GM19395 (cell line): ENCODE measurements at regions not wholly inside any gene's neighbourhood (a gene's known extent, or its start where the extent isn't known, plus 50 kb on each side); places are given as distances from the start of the nearest gene placed in this dataset.

Experiments used
- ATAC-seq: cut with Tn5 transposase; IDR thresholded peaks from one replicate; pipeline ENCODE4 v1.9.1; 2021; ENCODE audit warnings: mild to moderate bottlenecking, moderate library complexity; ENCODE audit not compliant: unreplicated experiment

DNA sequence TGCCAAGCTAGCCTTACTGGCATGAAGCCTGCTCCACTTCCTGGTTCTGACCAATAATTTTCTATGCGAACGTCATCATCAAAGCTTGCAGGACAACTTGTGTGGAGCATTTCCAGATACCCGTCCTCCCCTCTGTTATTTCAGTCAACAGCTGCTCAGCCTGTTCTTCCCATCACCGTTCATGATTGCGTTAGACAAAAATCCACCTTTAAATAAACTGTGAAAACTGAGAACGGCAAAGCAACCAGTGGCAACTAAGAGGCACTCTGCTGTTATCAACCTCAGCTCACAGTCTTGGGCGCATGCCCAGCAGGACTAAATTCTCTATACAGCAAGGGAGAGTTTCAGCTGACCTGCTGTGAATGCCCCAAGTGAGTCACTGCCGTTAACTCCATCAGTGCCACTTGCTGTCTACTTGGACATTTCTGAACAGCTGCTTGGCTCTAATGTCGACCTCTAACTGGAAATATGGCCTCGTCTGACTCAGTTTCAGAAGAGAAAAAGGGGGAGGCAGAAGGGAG lies 207.4 kb upstream of the RUNX1 start:
- no peak for ATAC-seq

DNA sequence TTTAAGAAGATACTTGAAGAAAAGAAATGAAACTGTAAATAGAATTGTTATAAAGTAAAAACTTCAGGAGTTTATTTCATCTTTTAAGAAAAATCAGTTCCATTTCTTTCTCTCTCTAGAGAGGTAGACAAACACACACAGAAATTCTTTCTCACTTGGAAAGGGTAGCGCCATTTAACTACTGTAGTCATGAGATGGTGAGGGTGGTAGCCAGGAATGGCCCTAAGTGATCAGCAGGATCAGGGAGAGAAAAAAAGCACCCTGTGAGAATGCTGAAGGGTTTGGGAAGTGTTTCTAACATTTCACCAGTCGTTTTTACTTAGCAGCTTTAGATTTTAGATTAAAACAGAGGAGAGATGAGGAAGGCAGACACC lies 205.7 kb upstream of the RUNX1 start:
- no peak for ATAC-seq

DNA sequence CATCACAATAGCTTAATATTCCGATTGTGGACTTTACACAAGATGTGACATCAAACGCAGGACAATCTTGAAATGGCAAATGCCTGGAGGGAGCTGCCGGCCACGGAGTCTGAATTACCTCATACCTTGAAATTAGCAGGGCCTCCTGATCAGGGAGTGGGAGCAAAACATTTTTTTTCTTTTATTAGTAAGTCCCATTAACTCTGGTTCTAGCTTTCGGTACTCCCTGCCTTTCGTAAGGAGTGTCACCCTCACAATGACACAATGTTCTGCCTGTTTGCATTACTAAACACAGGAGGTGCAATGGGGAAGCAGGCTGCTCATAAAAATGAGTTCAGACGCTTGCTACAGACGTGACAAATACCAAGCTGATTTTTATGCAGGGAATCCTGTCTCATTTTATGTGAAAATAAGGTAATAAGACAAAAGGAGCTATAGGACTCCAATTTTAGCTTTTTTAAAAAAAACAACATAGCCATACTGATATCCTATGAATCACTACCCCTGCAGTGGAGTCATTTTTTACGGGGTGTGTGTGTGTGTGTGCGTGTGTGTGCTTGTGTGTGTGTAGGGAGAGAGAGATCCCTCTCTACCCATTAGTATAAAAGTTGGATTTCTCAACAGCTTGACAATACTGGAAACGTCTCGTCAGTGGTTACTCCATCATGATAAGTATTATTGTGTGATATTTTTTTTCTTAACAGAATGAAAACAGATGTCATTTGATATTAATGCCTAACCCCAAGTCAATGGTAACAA lies 205.1 kb upstream of the RUNX1 start:
- no peak for ATAC-seq

DNA sequence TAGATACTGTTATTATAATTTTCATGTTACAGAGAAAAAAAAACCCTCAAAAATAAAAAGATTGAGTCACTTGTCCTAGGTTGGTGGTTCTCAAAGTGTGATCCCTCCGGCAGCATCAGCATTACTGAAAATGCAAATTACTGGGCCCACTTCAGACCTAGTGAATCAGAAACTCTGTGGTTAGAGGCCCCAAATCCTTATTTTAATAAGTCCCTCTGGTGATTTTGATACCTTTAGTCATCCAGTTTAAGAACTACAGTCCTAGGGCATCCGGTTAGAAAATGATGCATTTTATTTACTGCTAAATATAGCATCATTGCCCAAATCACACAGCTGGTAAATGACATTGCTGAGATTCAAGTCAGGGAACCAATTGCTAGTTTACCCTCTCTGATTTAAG lies 203.7 kb upstream of the RUNX1 start:
- ATAC-seq: no peak

DNA sequence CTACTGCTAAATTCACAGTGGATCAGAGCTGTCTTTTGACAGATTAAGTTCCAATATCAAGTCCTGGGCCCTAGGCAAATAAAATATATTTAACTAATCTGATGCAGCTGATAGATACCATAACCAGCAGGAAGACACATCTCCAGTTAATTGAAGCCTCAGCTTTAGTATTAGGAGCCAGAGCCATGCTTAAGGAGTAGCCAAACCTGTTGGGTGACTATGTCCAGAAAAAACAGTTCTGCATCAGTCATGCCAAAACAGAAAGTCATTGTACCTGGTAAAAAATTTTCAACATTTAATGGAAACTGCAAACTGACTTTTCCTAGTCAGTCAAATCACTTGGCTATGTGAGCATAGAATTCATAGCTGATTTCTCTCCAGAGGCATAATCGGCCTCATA lies 200.5 kb upstream of the RUNX1 start:
- no peak for ATAC-seq

DNA sequence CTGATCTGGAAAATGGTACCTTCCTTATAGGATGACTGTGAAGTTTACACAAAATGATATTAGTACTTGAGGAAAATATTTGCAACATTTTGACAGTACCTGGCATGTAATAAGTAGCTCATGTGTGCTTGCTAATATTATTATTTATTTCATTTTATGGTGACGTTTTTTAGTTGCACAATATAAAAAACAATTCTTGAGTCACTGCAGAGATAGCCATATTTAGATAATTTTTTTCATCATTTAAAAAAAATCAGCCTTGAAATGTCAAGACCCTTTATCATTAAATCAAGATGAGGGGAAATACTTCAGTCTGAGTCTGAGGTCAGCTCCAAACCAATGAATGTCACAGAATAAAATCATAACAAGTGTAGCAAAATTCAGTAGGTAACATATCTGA lies 196.8 kb upstream of the RUNX1 start:
- no peak for ATAC-seq

DNA sequence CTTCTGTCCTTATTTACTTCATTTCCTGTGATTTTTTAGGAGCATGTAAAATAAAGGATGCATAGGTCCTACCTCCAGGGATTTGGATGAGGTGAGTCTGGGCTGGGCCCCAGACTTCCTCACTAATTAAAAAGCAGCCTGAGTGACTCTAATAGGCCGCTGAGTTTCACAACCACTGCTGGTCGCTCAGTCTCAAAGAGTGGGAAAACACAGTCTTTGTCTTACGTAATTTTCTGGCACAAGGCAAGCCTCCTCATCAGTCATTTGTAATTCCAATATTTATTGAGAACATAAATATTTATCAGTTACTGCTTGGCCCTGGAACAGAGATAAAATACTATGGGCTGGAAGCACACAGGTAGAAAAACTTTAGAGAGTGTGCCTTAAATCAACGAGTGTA lies 195.4 kb upstream of the RUNX1 start:
- no peak for ATAC-seq

DNA sequence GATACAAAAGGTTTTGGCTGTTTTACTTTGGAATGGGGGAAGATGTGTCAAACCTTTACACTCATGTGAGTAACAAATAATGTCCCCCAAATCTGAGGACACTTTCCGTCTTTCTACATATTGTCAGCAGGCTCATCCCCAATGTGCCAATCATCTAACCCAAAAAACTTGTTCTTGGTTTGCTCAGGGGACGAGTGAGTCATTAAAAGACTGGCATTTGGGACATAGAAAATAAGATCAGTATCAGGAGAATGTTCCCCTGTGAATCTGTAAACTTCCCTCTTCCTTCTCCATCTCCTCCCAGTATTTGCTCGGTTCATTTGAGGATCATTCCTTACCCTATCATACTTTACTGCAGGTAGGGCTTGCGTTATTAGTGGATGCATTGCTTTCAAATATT lies 194.1 kb upstream of the RUNX1 start:
- no peak for ATAC-seq

DNA sequence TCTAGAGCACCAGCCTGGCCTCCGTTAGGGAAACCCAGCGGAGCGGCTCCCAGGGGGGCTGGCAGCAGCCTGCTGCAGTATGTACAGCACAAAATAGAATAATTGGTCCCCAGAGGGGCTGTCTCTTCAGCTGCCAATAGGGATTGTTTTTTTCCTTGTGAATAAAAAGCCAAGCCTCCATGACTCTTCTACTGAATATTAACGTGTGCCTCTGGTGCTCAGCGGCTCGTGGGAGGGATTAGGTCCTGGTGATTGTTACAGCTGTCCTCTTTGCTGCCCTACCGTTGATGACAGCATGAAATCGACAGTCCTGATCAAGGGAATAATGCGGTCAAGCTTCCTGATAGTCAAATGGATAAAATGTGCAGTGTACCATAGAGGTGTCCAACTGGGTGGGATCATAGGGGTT lies 190.7 kb upstream of the RUNX1 start:
- no peak for ATAC-seq

DNA sequence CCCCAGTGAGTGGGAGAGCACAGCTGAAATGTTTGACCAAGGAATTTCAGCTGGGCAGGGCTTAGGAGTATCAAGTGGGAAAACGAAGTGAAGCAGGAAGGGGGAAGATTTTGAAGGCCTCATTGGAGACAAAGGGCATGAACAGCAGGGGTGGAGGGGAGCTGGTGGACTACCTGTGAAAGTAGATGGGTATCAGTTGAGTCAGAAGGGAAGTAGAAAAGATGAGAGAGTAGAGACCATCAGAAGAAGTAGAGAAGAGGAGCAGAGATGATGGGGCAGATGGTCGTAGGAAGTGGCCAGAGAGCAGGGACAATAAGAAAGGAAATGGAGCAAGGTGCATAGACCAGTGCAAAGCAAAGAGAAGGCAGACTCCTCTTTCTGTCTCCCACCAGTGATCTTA lies 189.0 kb upstream of the RUNX1 start:
- no peak for ATAC-seq

DNA sequence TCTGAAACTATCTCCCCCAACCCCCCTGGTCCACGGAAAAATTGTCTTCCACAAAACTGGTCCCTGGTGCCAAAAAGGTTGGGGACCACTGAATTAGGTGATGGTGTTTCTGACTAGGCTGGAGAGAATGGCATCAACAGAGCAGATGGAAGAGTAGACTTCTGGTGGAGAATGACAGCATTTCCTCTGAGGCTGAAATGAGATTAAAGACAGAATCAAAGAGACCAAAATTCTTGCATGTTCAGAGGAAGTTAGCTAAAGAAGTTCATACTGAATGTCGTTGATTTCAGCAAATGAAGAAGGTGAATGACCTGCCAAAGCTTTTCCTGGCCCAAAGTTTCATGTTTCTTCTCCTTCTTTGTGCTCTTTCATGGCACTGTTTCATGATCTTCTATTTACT lies 188.2 kb upstream of the RUNX1 start:
- no peak for ATAC-seq

DNA sequence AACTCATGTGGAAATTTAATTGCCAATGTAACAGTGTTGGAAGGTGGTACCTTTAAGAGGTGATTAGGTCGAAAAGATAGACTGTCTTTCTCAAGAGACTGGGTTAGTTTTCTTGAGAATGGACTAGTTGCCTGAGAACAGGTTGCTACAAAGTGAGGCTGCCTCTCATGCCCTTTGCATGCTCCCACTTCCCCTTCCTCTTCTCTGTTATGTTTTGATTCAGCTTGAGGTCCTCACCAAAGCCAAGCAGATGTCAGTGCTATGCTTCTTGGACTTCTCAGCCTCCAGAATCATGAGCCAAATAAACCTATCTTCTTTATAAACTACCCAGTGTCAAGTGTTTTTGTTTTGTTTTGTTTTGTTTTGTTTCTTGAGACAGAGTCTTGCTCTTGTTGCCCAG lies 187.0 kb upstream of the RUNX1 start:
- ATAC-seq: no peak

DNA sequence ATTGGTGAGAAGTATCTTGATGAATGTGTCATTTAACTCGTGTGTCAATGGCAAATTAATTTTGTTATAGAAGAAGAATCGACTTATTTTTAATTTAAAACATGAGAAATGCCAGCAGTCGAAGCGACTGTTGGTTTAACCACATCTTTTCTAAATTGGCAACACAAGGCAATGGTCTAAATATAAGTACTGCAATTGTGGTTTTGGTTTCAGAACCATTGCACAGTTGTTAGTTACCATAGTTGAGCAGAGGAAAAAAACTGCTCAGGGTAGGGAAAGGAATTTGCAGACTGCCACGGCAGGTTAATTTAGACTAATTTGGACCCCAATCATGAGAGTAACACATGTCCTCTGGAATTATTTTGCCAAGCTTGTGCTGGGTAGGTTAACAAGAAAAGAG lies 185.6 kb upstream of the RUNX1 start:
- peak; percentile 62 for ATAC-seq

DNA sequence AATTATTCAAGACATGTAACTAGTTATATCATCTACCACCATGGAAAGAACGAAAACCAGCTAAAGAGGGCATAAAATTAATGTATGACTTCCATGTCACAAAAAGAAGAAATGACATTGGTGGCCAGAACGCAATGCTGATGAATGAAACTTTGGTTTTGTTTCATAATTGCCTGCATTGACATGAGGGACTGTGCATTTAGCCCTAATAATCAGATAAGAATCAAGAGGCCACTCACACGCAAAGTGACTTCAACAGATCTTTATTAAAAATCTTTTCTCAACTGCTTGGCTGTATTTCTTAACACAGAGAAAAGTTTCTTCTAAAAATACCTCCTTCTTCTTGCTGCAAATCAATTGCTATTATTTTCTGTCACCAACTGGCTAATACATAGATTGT lies 184.7 kb upstream of the RUNX1 start:
- ATAC-seq: no peak

DNA sequence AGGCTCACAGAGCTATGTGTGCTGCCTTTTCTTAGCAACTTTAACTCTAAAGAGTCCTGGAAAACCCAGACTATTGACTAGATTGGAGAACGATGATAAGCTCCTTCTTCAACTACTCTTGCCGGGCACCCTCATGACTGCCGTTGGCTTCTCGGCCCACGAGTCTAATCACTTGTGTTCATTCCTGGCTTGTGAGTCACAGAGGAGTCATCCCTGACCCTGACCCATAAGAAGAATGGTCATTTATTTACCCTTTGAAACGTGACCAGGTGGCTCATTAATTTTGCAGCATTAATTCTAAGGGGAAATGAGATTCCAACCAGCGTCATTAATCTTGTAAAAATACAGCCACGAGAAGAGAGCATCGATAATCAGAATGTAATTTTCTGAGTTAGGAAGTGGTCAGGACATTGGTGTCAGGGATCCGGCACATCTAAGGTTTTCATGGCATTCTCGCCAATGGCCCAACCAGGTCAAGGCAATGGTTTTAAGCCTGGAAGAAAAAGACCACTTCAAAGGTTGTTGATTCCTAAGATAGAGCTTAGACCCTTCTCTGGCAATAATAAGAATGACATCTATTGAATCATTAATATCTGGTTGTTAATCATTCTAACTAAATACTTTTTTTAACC lies 183.6 kb upstream of the RUNX1 start:
- no peak for ATAC-seq

DNA sequence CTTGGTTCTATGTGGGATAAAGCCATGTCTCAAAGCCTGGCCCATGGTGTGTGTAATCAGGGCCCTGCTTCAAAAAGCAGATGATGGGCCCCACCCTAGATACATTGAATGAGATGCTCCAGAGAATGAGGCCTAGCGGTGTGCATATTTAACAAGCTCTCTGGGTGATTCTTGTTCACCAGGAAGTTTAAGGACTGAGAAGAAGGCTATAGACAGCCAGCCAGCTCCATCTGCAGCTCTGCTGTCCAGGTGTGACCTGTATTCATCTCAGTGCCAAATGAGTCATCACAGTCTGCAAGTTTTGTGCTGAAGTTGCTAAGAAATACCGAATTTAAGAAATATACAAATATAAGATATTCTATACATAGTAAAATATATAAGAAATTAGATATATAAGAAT lies 182.0 kb upstream of the RUNX1 start:
- ATAC-seq: no peak

DNA sequence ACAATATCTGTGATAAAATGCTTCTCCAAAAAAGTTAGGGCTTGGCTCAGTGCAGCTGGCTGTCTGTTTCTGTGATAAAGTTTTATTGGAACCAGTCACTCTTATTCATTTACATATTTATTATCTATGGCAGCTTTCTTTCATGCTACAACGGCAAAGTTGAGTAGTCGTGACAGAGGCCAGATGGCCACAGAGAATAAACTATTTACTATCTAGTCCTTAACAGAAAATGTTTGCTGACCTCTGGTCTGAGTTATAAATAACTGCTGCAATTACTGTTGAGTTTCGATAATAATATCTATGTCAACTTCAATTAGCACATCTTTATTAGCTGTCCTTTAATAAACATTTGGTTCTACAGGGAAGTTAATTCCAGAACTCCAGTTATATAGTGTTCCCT lies 180.2 kb upstream of the RUNX1 start:
- no peak for ATAC-seq

DNA sequence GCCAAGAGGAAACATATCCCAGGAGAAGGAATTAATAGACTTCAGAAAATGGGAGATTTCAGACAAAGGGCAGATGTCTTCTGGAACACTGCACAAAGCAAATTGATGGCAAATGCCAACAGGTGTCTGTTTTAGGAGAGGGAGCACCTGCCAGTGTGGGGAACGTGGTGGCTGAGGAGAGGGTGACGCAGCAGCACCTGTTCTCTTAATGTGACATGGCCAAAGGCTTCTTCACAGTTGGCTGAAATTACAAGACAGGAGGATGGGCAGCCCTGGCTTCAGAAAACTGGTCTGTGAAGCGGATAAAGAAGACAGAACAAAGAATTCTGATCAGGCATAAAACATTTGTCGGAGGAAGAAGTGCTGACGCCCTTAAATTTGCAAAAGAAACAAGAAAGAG lies 178.7 kb upstream of the RUNX1 start:
- peak; percentile 35 for ATAC-seq

DNA sequence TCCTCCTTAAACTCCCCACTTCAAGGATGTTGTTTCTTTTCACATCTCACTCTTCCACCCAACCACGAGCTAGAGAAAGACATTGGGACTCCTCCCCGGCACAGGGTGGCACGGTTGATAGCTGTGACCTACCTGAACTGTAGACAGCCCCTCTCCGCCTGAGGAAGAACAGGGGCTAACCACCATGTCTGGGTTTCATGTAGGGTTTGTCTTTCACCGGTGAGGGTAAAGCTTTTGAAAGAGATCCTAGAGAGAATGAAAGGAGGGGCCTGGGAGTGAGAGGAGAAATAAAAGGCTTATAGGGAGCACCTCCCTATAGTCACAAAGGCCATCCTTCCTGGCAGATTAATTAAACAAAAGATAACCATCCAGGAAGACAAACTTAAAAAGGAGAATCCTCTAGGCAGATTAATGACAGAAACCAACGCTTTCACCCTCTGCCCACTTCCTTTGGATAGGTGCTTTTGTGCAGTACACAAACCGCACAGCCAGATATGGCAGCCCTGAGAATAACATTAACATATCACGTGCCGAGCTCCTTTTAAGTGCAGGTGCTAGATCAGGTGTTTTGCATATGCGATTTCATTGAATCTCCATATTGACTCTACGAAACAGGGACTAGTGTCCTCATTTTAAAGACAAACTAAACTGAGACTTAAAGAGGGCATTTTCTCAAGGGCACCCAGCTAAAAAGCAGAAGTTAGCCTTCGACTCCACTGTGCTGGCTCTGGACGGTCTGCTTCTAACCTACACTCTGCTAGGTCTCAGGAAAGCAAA lies 178.1 kb upstream of the RUNX1 start:
- peak; percentile 77 for ATAC-seq

DNA sequence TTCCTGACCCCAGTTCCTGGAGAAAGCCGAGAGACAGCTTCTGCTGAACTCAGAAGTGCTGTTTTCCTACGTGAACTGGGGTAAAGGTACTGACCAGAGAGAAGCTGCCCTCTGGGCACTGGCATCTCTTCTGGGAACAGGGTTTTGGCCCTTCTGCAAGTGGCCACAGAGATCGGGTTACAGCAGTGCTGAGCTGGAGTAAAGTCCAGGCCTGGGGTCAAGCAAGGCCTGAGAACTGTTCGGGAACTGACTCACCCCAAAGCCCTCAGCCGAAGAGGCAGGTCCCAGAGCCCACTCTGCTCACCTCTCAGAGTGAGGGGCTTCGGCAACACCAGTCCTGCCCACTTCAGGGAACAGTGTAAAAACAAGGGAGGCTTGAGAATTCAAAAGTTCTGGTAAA lies 177.2 kb upstream of the RUNX1 start:
- no peak for ATAC-seq

DNA sequence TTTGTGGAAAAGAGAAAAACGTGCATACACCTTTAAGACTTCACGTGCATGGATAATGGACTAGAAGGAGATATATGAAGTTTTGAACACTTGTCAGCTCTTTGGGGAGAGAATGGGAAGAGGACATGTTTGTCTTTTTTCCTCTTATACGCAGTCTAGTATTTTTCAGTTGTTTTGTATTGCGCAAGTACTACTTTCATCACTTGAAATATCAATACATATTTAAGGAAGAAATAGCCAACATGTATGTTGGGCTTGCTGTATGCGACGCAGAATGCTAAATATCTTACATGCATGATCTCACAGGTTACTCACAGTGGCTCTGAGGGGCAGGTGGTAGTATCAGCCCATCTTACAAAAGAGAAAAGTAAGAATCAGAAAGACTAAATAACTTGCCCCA lies 176.5 kb upstream of the RUNX1 start:
- no peak for ATAC-seq
